ENCODE measurements at regions not wholly inside any gene's neighbourhood (a gene's known extent, or its start where the extent isn't known, plus 50 kb on each side); places are given as distances from the start of the nearest gene placed in this dataset.
"Not testable (repeated sequence)": the region's sequence is repeated elsewhere in the genome, so short reads cannot be mapped to it uniquely, and the experiment has no call there.

GRCh38 chr16:29296176-29296575 lies 110.3 kb downstream of the NPIPB11 start:
- intact Hi-C loops (cut with micrococcal nuclease), result not testable (repeated sequence)

- intact Hi-C loops (cut with micrococcal nuclease), result not testable (repeated sequence)
Measured at GRCh38 chr16:29294951-29295795, 111.3 kb downstream of the NPIPB11 start.

GRCh38 chr16:29294400-29294933 lies 112.0 kb downstream of the NPIPB11 start:
- intact Hi-C loops (cut with micrococcal nuclease), result not testable (repeated sequence)

GRCh38 chr16:29293545-29293944 lies 113.0 kb downstream of the NPIPB11 start:
- intact Hi-C loops (cut with micrococcal nuclease), result not testable (repeated sequence)

GRCh38 chr16:29292952-29293471 lies 113.5 kb downstream of the NPIPB11 start:
- intact Hi-C loops (cut with micrococcal nuclease), result not testable (repeated sequence)

- intact Hi-C loops (cut with micrococcal nuclease), result not testable (repeated sequence)
Measured at GRCh38 chr16:29291329-29292271, 114.9 kb downstream of the NPIPB11 start.

- intact Hi-C loops (cut with micrococcal nuclease), result no loop called here
Measured at GRCh38 chr16:29290631-29291247, 115.8 kb downstream of the NPIPB11 start.

- intact Hi-C loops (cut with micrococcal nuclease), result not testable (repeated sequence)
Measured at GRCh38 chr16:29289516-29290239, 116.8 kb downstream of the NPIPB11 start.

- intact Hi-C loops (cut with micrococcal nuclease), result not testable (repeated sequence)
Measured at GRCh38 chr16:29288711-29289474, 117.6 kb downstream of the NPIPB11 start.

GRCh38 chr16:29287871-29288535 lies 118.5 kb downstream of the NPIPB11 start:
- intact Hi-C loops (cut with micrococcal nuclease), result not testable (repeated sequence)

- intact Hi-C loops (cut with micrococcal nuclease), result not testable (repeated sequence)
Measured at GRCh38 chr16:29287246-29287645, 119.3 kb downstream of the NPIPB11 start.

- intact Hi-C loops (cut with micrococcal nuclease), result not testable (repeated sequence)
Measured at GRCh38 chr16:29286796-29287195, 119.7 kb downstream of the NPIPB11 start.

GRCh38 chr16:29286161-29286560 lies 120.3 kb downstream of the NPIPB11 start:
- intact Hi-C loops (cut with micrococcal nuclease), result not testable (repeated sequence)

- intact Hi-C loops (cut with micrococcal nuclease), result not testable (repeated sequence)
Measured at GRCh38 chr16:29285151-29285885, 121.2 kb downstream of the NPIPB11 start.

GRCh38 chr16:29284723-29285122 lies 121.8 kb downstream of the NPIPB11 start:
- intact Hi-C loops (cut with micrococcal nuclease), result not testable (repeated sequence)

- intact Hi-C loops (cut with micrococcal nuclease), result not testable (repeated sequence)
Measured at GRCh38 chr16:29284159-29284558, 122.4 kb downstream of the NPIPB11 start.

- intact Hi-C loops (cut with micrococcal nuclease), result not testable (repeated sequence)
Measured at GRCh38 chr16:29278097-29278871, 128.2 kb downstream of the NPIPB11 start.

- intact Hi-C loops (cut with micrococcal nuclease), result not testable (repeated sequence)
Measured at GRCh38 chr16:29276446-29276845, 130.1 kb downstream of the NPIPB11 start.
